Esophagus (tissue), 2 donors: ENCODE measurements at regions not wholly inside any gene's neighbourhood (a gene's known extent, or its start where the extent isn't known, plus 50 kb on each side); places are given as distances from the start of the nearest gene placed in this dataset.
"Not testable (repeated sequence)": the region's sequence is repeated elsewhere in the genome, so short reads cannot be mapped to it uniquely, and the experiment has no call there.

ENCODE experiments used
- H3K27ac ChIP-seq, 2 donors: one replicate each; pipeline ENCODE4 v1.5.1; 2013; ENCODE audit warnings: low read depth in 2 of 2, mild to moderate bottlenecking in 2 of 2, inconsistent platforms in 1 of 2, low read length in 1 of 2, moderate library complexity in 1 of 2
- H3K27me3 ChIP-seq, 2 donors: one replicate each; pipeline ENCODE4 v1.6.1; 2013; ENCODE audit warnings: low read length in 2 of 2, control low read depth in 1 of 2, mild to moderate bottlenecking in 1 of 2; ENCODE audit not compliant: insufficient read depth in 2 of 2, control insufficient read depth in 1 of 2
- H3K36me3 ChIP-seq, 2 donors: one replicate each; pipeline ENCODE4 v1.6.1; 2013; ENCODE audit warnings: low read length in 1 of 2; ENCODE audit not compliant: control insufficient read depth in 2 of 2, insufficient read depth in 2 of 2
- H3K4me1 ChIP-seq, 2 donors: one replicate each; pipeline ENCODE4 v1.6.1; 2013; ENCODE audit warnings: low read length in 1 of 2; ENCODE audit not compliant: control insufficient read depth in 2 of 2, insufficient read depth in 2 of 2
- H3K4me3 ChIP-seq, 2 donors: one replicate each; pipeline ENCODE4 v1.5.1; 2013; ENCODE audit warnings: low read length in 2 of 2, mild to moderate bottlenecking in 2 of 2, low read depth in 1 of 2, moderate library complexity in 1 of 2
- H3K9me3 ChIP-seq, 2 donors: one replicate each; pipeline ENCODE4 v1.6.1; 2013; ENCODE audit warnings: mild to moderate bottlenecking in 2 of 2, low read depth in 1 of 2, low read length in 1 of 2, moderate library complexity in 1 of 2; ENCODE audit not compliant: control insufficient read depth in 2 of 2, insufficient read depth in 1 of 2
- WGBS, 2 donors: extraction: QIAGEN DNeasy Blood & Tissue Kit; methylation state at CpG; one replicate each; pipeline ENCODE4 v1.1.7; 2013; 5-methylcytosine and 5-hydroxymethylcytosine counted together
- donor health status: healthy with polysubstance abuse.
- donor health status: Bipolar disorder and iron deficiency.

- not testable (repeated sequence) for H3K27me3 ChIP-seq, H3K36me3 ChIP-seq, H3K4me1 ChIP-seq, H3K4me3 ChIP-seq, H3K27ac ChIP-seq, H3K9me3 ChIP-seq
- WGBS, 2 donors = 89 to 90% methylated on average over 19 of the region's 19 CpGs
These were observed 218.1 kb downstream of the POTED start for GRCh38 chr21:13827666-13828065.

GRCh38 chr21:13827201-13827600 is 217.6 kb downstream of the POTED start:
- Histone ChIP-seq H3K9me3 (no peaks in the 10 kb centered on the region), H3K4me3 (no peak overlapping the region), H3K4me1 (no peaks in the 10 kb centered on the region), H3K27me3 (no peaks in the 10 kb centered on the region), H3K36me3 (no peaks in the 10 kb centered on the region), H3K27ac (no peak overlapping the region)
- 85 to 89% methylated on average over 18 of the region's 18 CpGs for WGBS, 2 donors

GRCh38 chr21:13826511-13826910 is 216.9 kb downstream of the POTED start:
- H3K4me3 ChIP-seq, H3K36me3 ChIP-seq, H3K27me3 ChIP-seq, H3K4me1 ChIP-seq, H3K9me3 ChIP-seq, H3K27ac ChIP-seq: not testable (repeated sequence)
- WGBS, 2 donors = 81 to 85% methylated on average over 15 of the region's 15 CpGs

- WGBS, 2 donors = 40 to 43% methylated on average over 3 to 9 of the region's 26 CpGs
- H3K27ac ChIP-seq, H3K4me1 ChIP-seq, H3K4me3 ChIP-seq, H3K27me3 ChIP-seq, H3K9me3 ChIP-seq, H3K36me3 ChIP-seq: not testable (repeated sequence)
These were observed 215.7 kb downstream of the POTED start for GRCh38 chr21:13825218-13825778.

GRCh38 chr21:13820286-13820685 is 210.7 kb downstream of the POTED start:
- not testable (repeated sequence) for H3K4me1 ChIP-seq, H3K27me3 ChIP-seq, H3K27ac ChIP-seq, H3K36me3 ChIP-seq, H3K4me3 ChIP-seq, H3K9me3 ChIP-seq
- 35 to 58% methylated on average over 3 to 4 of the region's 4 CpGs for WGBS, 2 donors

- not testable (repeated sequence) for H3K27ac ChIP-seq, H3K4me1 ChIP-seq, H3K4me3 ChIP-seq, H3K9me3 ChIP-seq, H3K36me3 ChIP-seq, H3K27me3 ChIP-seq
- 56 to 76% methylated on average over 2 of the region's 2 CpGs for WGBS, 2 donors
These were observed 202.6 kb downstream of the POTED start for GRCh38 chr21:13812191-13812590.

GRCh38 chr21:13810559-13810958 is 201.0 kb downstream of the POTED start:
- H3K27ac ChIP-seq, H3K4me1 ChIP-seq, H3K9me3 ChIP-seq, H3K4me3 ChIP-seq, H3K27me3 ChIP-seq, H3K36me3 ChIP-seq: not testable (repeated sequence)

- not testable (repeated sequence) for H3K9me3 ChIP-seq, H3K27me3 ChIP-seq, H3K36me3 ChIP-seq, H3K4me1 ChIP-seq, H3K4me3 ChIP-seq, H3K27ac ChIP-seq
- WGBS, 2 donors = 60 to 64% methylated on average over 2 to 6 of the region's 7 CpGs
These were observed 196.9 kb downstream of the POTED start for GRCh38 chr21:13806444-13806843.

- not testable (repeated sequence) for H3K4me1 ChIP-seq, H3K27ac ChIP-seq, H3K4me3 ChIP-seq, H3K27me3 ChIP-seq, H3K9me3 ChIP-seq, H3K36me3 ChIP-seq
- WGBS, 2 donors = 82 to 86% methylated on average over 7 of the region's 7 CpGs
These were observed 193.2 kb downstream of the POTED start for GRCh38 chr21:13802757-13803156.
